IMR-90 (cell line): ENCODE measurements at regions not wholly inside any gene's neighbourhood (a gene's known extent, or its start where the extent isn't known, plus 50 kb on each side); places are given as distances from the start of the nearest gene placed in this dataset.

ENCODE experiments used
- ATAC-seq: fragments of 200-7000 bp; cut with Tn5 transposase; 2 replicates; pipeline ENCODE4 v1.9.1; 2020; ENCODE audit warnings: low read depth, mild to moderate bottlenecking, moderate library complexity
- BruUV-seq: library from RNA; stranded (reverse); fragments of 400-500 nt; replicated peaks from 2 replicates; lab custom pipeline; 2021; lab: Mats Ljungman, UMichigan
- CTCF ChIA-PET: fragments of 300-600 bp; formaldehyde crosslinking; extraction: SDS; loops from one replicate; lab custom pipeline; 2021; ENCODE audit warnings: antibody characterized with exemption; lab: Yijun Ruan, JAX
- POLR2A ChIA-PET: fragments of 300-600 bp; sonication (Branson Sonifier 250); formaldehyde crosslinking; loops from one replicate; lab custom pipeline; 2022; ENCODE audit warnings: antibody characterized with exemption; ENCODE audit not compliant: unreplicated experiment; lab: Charles Lee
- DNase-seq: peaks from one replicate; pipeline ENCODE4 v3.0.0; 2013
- H2AFZ ChIP-seq: replicated peaks from 2 replicates; pipeline ENCODE3; 2013; ENCODE audit warnings: low read length, mild to moderate bottlenecking; ENCODE audit not compliant: poor library complexity
- H2AK5ac ChIP-seq: 2 replicates; pipeline ENCODE4 v1.6.1; 2013; ENCODE audit warnings: low read depth, low read length, inconsistent platforms
- H2AK9ac ChIP-seq: replicated peaks from 2 replicates; pipeline ENCODE3; 2013; ENCODE audit warnings: mild to moderate bottlenecking, low read depth, low read length, moderate library complexity; ENCODE audit not compliant: poor library complexity
- H2BK120ac ChIP-seq: 2 replicates; pipeline ENCODE4 v1.6.1; 2013; ENCODE audit warnings: low read depth, low read length, inconsistent platforms
- H2BK15ac ChIP-seq: 3 replicates; pipeline ENCODE4 v1.6.1; 2013; ENCODE audit warnings: low read depth, low read length, inconsistent platforms
- H2BK20ac ChIP-seq: 2 replicates; pipeline ENCODE4 v1.6.1; 2013; ENCODE audit warnings: low read depth, mild to moderate bottlenecking, inconsistent platforms, low read length, moderate library complexity
- H2BK5ac ChIP-seq: 2 replicates; pipeline ENCODE4 v1.6.1; 2013; ENCODE audit warnings: mild to moderate bottlenecking, low read depth, low read length, inconsistent platforms; ENCODE audit not compliant: poor library complexity, severe bottlenecking
- H3K14ac ChIP-seq: replicated peaks from 2 replicates; pipeline ENCODE4 v1.6.1; 2013; ENCODE audit warnings: low read depth, low read length, inconsistent platforms
- H3K18ac ChIP-seq: 2 replicates; pipeline ENCODE4 v1.6.1; 2013; ENCODE audit warnings: low read depth, low read length, control low read depth
- H3K23ac ChIP-seq: 2 replicates; pipeline ENCODE4 v1.6.1; 2013; ENCODE audit warnings: low read depth, low read length, inconsistent platforms
- H3K27ac ChIP-seq: 2 replicates; pipeline ENCODE4 v1.5.1; 2013; ENCODE audit warnings: mild to moderate bottlenecking, control low read depth, low read length; ENCODE audit not compliant: insufficient read depth
- H3K27me3 ChIP-seq: 2 replicates; pipeline ENCODE4 v1.6.1; 2013; ENCODE audit warnings: low read length; ENCODE audit not compliant: control insufficient read depth, insufficient read depth
- H3K36me3 ChIP-seq: 2 replicates; pipeline ENCODE4 v1.6.1; 2013; ENCODE audit warnings: low read length, mixed read lengths; ENCODE audit not compliant: control insufficient read depth, insufficient read depth
- H3K4ac ChIP-seq: 2 replicates; pipeline ENCODE4 v1.6.1; 2013; ENCODE audit warnings: low read depth, low read length, inconsistent platforms
- H3K4me1 ChIP-seq: 2 replicates; pipeline ENCODE4 v1.6.1; 2013; ENCODE audit warnings: low read length, mixed read lengths; ENCODE audit not compliant: control insufficient read depth, insufficient read depth
- H3K4me2 ChIP-seq: 2 replicates; pipeline ENCODE4 v1.6.1; 2013; ENCODE audit warnings: low read depth, mild to moderate bottlenecking, control low read depth, low read length, moderate library complexity
- H3K4me3 ChIP-seq: 2 replicates; pipeline ENCODE4 v1.5.1; 2013; ENCODE audit warnings: low read depth, mild to moderate bottlenecking, control low read depth, low read length, moderate library complexity; ENCODE audit not compliant: insufficient read depth
- H3K56ac ChIP-seq: 2 replicates; pipeline ENCODE4 v1.6.1; 2013; ENCODE audit warnings: low read length, inconsistent platforms; ENCODE audit not compliant: insufficient read depth; ENCODE audit errors: extremely low read depth
- H3K79me1 ChIP-seq, 2 experiments: 2 replicates each; pipeline ENCODE4 v1.6.1; 2013; ENCODE audit warnings: low read length in 2 of 2, inconsistent platforms in 1 of 2, low read depth in 1 of 2
- H3K9ac ChIP-seq: 2 replicates; pipeline ENCODE4 v1.6.1; 2013; ENCODE audit warnings: low read depth, low read length, control low read depth
- H3K9me1 ChIP-seq: 2 replicates; pipeline ENCODE4 v1.6.1; 2013; ENCODE audit warnings: low read length, inconsistent platforms; ENCODE audit not compliant: insufficient read depth
- H3K9me3 ChIP-seq: 2 replicates; pipeline ENCODE4 v1.6.1; 2013; ENCODE audit warnings: low read length; ENCODE audit not compliant: control insufficient read depth, insufficient read depth
- H4K20me1 ChIP-seq: 2 replicates; pipeline ENCODE4 v1.6.1; 2013; ENCODE audit warnings: low read length, inconsistent platforms; ENCODE audit not compliant: insufficient read depth
- H4K5ac ChIP-seq: 2 replicates; pipeline ENCODE4 v1.6.1; 2013; ENCODE audit warnings: mild to moderate bottlenecking, low read depth, low read length, control low read depth
- H4K8ac ChIP-seq, 2 experiments: 2 replicates each; pipeline ENCODE4 v1.6.1; 2013; ENCODE audit warnings: low read depth in 2 of 2, low read length in 2 of 2, control low read depth in 1 of 2, inconsistent platforms in 1 of 2
- H4K91ac ChIP-seq: 2 replicates; pipeline ENCODE4 v1.6.1; 2013; ENCODE audit warnings: low read depth, low read length, inconsistent platforms; ENCODE audit not compliant: insufficient read depth
- BHLHE40 ChIP-seq: fragments of 150-350 bp; IDR thresholded peaks from 2 replicates; pipeline ENCODE4 v1.6.1; 2016; ENCODE audit warnings: mild to moderate bottlenecking, low read depth, low read length
- CEBPB ChIP-seq: IDR thresholded peaks from 2 replicates; pipeline ENCODE4 v1.6.1; 2012; ENCODE audit warnings: low read depth, low read length, improper control_type of control experiment
- CHD1 ChIP-seq: IDR thresholded peaks from 2 replicates; pipeline ENCODE4 v1.6.1; 2012; ENCODE audit warnings: low read depth, low read length, improper control_type of control experiment
- ELK1 ChIP-seq: fragments of 150-350 bp; IDR thresholded peaks from 2 replicates; pipeline ENCODE4 v1.6.1; 2016; ENCODE audit warnings: low read depth, mild to moderate bottlenecking, low read length, moderate library complexity, borderline replicate concordance
- FOS ChIP-seq: fragments of 150-350 bp; IDR thresholded peaks from 2 replicates; pipeline ENCODE4 v1.6.1; 2016; ENCODE audit warnings: low read depth, low read length
- MAFK ChIP-seq: IDR thresholded peaks from 2 replicates; pipeline ENCODE4 v1.6.1; 2012; ENCODE audit warnings: low read depth, low read length, improper control_type of control experiment
- MAZ ChIP-seq: IDR thresholded peaks from 2 replicates; pipeline ENCODE4 v1.6.1; 2012; ENCODE audit warnings: low read depth, mild to moderate bottlenecking, low read length, improper control_type of control experiment, moderate library complexity, borderline replicate concordance
- MXI1 ChIP-seq: IDR thresholded peaks from 2 replicates; pipeline ENCODE4 v1.6.1; 2012; ENCODE audit warnings: low read depth, mild to moderate bottlenecking, low read length, moderate library complexity, borderline replicate concordance
- NFE2L2 ChIP-seq: fragments of 150-350 bp; IDR thresholded peaks from 2 replicates; pipeline ENCODE4 v1.6.1; 2016; ENCODE audit warnings: low read depth, mild to moderate bottlenecking, low read length
- POLR2A ChIP-seq: IDR thresholded peaks from 2 replicates; pipeline ENCODE4 v1.6.1; 2012; ENCODE audit warnings: mild to moderate bottlenecking, low read depth, low read length
- RAD21 ChIP-seq: IDR thresholded peaks from 2 replicates; pipeline ENCODE4 v1.6.1; 2012; ENCODE audit warnings: low read length, improper control_type of control experiment
- RCOR1 ChIP-seq: IDR thresholded peaks from 2 replicates; pipeline ENCODE4 v1.6.1; 2012; ENCODE audit warnings: mild to moderate bottlenecking, low read length, improper control_type of control experiment; ENCODE audit not compliant: insufficient replicate concordance
- RFX5 ChIP-seq: IDR thresholded peaks from 2 replicates; pipeline ENCODE4 v1.8.0; 2012; ENCODE audit warnings: low read depth, mild to moderate bottlenecking, low read length, moderate library complexity
- SMC3 ChIP-seq: fragments of 150-350 bp; IDR thresholded peaks from 2 replicates; pipeline ENCODE4 v1.6.1; 2016; ENCODE audit warnings: low read depth, mild to moderate bottlenecking, antibody characterized with exemption, low read length, moderate library complexity
- WGBS, 2 experiments: methylation state at CpG; one replicate each; pipeline versions ENCODE4 v1.1.5 to v1.1.7; 2013; ENCODE audit warnings: missing lambda C conversion rate in 2 of 2; ENCODE audit not compliant: insufficient read length in 1 of 2; ENCODE audit errors: extremely low coverage in 2 of 2; 5-methylcytosine and 5-hydroxymethylcytosine counted together
- dilution Hi-C: fragments of 300-500 bp; cut with HindIII; formaldehyde crosslinking; loops from one replicate; pipeline ENCODE4 v1.14.3; 2018; ENCODE audit warnings: low sequenced_read_pairs; ENCODE audit not compliant: unreplicated experiment
- in situ Hi-C: fragments of 300-500 bp; cut with MboI; formaldehyde crosslinking; loops from 3 replicates; pipeline ENCODE4 v1.14.3; 2019; ENCODE audit warnings: low sequenced_read_pairs, inconsistent platforms, mixed read lengths
- intact Hi-C: fragments of 100-400 bp; cut with micrococcal nuclease; formaldehyde crosslinking; loops from 2 replicates; pipeline ENCODE4 v1.10.0; 2022
- TF ChIP-seq, protein P1 (sequence below): conservative IDR thresholded peaks from 2 replicates; pipeline ENCODE4 v1.5.1; 2012; ENCODE audit warnings: mild to moderate bottlenecking, low read depth, low read length, improper control_type of control experiment
- TF ChIP-seq, protein P2 (sequence below): fragments of 150-350 bp; IDR thresholded peaks from 2 replicates; pipeline ENCODE4 v1.6.1; 2017; ENCODE audit warnings: mild to moderate bottlenecking, antibody characterized with exemption, low read length, low read depth

GRCh38 chr11:103622296-103622695 lies 414.1 kb upstream of the DDI1 start:
- DNase-seq = no peak
- TF ChIP-seq CEBPB = no peak
- TF ChIP-seq, protein P1, sequence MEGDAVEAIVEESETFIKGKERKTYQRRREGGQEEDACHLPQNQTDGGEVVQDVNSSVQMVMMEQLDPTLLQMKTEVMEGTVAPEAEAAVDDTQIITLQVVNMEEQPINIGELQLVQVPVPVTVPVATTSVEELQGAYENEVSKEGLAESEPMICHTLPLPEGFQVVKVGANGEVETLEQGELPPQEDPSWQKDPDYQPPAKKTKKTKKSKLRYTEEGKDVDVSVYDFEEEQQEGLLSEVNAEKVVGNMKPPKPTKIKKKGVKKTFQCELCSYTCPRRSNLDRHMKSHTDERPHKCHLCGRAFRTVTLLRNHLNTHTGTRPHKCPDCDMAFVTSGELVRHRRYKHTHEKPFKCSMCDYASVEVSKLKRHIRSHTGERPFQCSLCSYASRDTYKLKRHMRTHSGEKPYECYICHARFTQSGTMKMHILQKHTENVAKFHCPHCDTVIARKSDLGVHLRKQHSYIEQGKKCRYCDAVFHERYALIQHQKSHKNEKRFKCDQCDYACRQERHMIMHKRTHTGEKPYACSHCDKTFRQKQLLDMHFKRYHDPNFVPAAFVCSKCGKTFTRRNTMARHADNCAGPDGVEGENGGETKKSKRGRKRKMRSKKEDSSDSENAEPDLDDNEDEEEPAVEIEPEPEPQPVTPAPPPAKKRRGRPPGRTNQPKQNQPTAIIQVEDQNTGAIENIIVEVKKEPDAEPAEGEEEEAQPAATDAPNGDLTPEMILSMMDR = no peak
- no peak for TF ChIP-seq SMC3
- TF ChIP-seq MAFK = no peak
- no peak for TF ChIP-seq RCOR1
- TF ChIP-seq RAD21 = no peak
- TF ChIP-seq, protein P2, sequence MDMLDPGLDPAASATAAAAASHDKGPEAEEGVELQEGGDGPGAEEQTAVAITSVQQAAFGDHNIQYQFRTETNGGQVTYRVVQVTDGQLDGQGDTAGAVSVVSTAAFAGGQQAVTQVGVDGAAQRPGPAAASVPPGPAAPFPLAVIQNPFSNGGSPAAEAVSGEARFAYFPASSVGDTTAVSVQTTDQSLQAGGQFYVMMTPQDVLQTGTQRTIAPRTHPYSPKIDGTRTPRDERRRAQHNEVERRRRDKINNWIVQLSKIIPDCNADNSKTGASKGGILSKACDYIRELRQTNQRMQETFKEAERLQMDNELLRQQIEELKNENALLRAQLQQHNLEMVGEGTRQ = no peak
- no peak for TF ChIP-seq RFX5
- no peak for TF ChIP-seq ELK1
- TF ChIP-seq BHLHE40 = no peak
- no peak for TF ChIP-seq CHD1
- no peak for TF ChIP-seq NFE2L2
- TF ChIP-seq MXI1 = no peak
- no peak for TF ChIP-seq MAZ
- TF ChIP-seq POLR2A = no peak
- no peak for TF ChIP-seq FOS
- Histone ChIP-seq H3K23ac (no peak overlapping the region), H3K9me3 (no peaks in the 10 kb centered on the region), H3K27me3 (no peaks in the 10 kb centered on the region), H4K8ac (peak overlapping the region in 1 of 2 experiments; percentile 15; a peak in 2 of 4 replicates), H4K20me1 (no peaks in the 10 kb centered on the region), H2BK20ac (peak overlapping the region; percentile 76), H3K4me3 (no peak overlapping the region), H3K36me3 (no peaks in the 10 kb centered on the region), H3K4me1 (peaks cover 15% of the 10 kb centered on the region), H2AK5ac (peak overlapping the region; percentile 59; the same call in 1 of the 2 replicates), H3K9ac (no peak overlapping the region), H2BK5ac (no peak overlapping the region), H4K5ac (peak overlapping the region; percentile 36; the same call in 1 of the 2 replicates), H2BK15ac (peak overlapping the region; percentile 82; the same call in 2 of the 3 replicates), H3K56ac (no peak overlapping the region), H2AK9ac (no peak overlapping the region), H4K91ac (peak overlapping the region; percentile 79), H3K27ac (no peak overlapping the region), H3K4me2 (no peak overlapping the region), H3K9me1 (peaks cover 8% of the 10 kb centered on the region), H2AFZ (no peak overlapping the region), H3K14ac (peak overlapping the region; percentile 6; the same call in 1 of the 2 replicates), H3K18ac (peak overlapping the region; percentile 6; the same call in 1 of the 2 replicates), H2BK120ac (peak overlapping the region; percentile 88), H3K4ac (peak overlapping the region; percentile 86), H3K79me1 (peaks cover 0 to 4% of the 10 kb centered on the region in 2 experiments; a peak in 2 of 4 replicates)
- BruUV-seq = no TSS peak
- ChIA-PET CTCF (no interaction called here), POLR2A (no interaction called here)
- intact Hi-C loops (no loop called here), dilution Hi-C loops (no loop called here), in situ Hi-C loops (no loop called here)
- ATAC-seq = no peak
- no CpG with 5 or more reads among the region's 2 CpGs for WGBS, 2 experiments
